HS-27A (cell line): ENCODE measurements at regions not wholly inside any gene's neighbourhood (a gene's known extent, or its start where the extent isn't known, plus 50 kb on each side); places are given as distances from the start of the nearest gene placed in this dataset.

Experiments used
- DNase-seq: peaks from one replicate; pipeline ENCODE4 v3.0.0-alpha.2; 2012; ENCODE audit warnings: low read depth, missing footprints

DNA sequence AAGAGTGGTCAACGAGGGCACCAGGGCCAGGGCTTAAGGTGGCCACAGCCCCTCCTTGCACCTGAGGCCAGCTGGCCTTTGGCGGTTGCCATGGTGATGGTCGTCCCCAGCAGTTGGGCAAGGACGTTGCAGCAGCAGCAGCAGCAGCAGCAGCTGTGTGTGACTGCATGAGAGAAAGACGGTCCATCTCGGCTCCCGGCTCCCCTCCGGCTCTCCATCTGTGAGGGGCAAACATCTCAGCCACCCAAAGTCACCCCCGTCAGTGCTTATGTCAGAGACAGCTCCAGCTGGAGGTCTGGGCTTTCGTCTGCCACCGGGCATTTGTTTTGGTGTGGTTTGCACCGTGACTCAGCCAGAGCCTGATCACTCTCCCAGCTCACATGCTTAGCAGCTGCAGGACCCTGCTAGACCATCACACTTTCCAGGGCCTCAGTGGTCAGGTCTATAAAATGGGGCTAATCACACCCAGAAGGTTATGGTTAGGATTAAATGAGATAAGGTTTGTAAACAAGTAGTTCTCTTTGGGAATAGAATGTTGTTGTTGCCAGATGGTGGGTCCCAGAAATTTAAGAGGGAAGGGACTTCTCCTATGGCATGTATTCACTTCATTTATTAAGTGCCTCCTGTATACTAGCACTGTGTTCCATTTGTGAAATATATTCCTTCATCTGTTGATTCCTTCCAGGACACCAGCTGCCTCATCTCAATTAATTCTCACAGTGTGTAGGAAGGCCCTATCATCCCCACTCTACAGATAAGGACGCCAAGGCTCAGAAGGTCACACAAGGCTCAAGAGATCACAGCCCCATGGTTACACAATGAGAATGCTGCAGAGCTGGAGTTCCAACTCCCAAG lies 212.6 kb upstream of the LHX5 start:
- no peak for DNase-seq

DNA sequence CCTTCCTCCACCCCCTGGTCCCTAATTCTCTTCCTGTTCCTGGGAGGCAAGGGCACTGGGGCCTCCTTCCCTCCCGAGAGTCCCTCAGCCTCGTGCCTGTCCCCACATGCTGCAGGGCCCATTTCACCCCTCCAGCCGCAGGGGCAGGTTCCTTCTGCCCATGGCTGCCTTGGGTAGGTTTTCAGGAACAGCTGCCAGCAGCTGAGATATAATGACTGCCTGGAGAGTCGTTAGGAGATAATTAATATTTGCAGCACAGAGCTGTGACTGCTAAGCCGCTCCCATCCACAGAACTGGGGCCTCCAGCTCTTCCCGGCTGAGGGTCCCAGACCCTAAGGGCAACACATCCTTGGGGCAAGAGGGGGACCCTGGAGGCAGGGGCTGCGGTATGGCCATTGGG lies 211.9 kb upstream of the LHX5 start:
- no peak for DNase-seq

DNA sequence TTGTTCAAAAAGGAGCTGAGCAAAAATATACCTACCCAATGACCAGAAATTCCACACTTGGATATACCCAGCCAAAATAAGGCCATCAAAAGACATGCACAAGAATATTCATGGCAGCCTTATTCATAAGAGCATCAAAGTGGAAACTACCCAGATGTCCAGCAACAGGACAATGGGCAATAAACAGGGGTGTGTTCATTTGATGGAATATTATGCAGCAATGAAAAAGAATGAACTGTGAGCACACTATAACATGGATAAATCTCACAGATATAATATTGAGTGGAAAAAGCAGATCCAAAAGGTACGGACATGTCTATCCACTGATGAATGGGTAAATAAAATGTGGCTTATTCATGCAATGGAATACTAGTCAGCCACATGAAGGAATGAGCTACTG lies 209.2 kb upstream of the LHX5 start:
- no peak for DNase-seq

DNA sequence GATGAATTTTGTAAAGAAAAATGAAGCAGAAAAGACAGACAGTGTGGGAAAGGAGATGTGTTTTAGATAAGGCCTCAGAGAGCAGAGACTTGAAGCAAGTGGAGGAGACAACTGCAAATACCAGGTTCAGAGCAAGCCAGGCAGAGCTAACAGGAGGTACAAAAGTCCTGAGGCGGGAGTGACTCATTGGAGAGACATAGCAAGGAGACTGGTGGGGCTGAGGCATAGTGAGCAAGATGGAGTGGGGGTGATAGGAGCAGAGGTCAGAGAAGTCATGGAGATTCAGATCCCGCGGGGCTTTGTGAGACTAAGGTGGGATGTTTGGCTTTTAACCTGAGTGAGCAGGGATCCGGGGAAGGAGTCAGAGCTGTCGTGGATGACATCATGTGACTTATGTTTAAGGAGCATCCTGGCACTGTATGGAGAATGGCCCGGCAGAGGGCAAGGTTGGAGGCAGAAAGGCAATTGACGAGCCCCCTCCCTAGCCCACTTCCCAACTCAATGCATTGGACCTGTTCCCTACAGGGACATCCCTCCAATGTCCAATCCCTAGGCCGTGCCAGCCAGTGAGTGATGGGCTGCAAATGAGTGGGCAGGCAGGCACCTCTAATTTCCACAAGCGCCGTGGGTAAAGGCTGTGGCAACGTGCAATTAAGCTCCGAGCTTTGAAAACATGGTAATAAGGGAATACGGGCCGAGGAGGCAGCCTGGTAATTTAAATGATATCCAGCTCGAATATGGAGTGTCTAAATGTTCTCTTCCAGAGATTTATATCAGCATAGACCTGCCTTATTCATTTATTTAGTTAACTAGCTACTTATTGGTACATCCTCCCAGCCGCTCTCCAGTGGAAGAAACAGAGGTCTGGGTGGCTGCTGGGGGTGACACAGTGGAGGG lies 206.8 kb upstream of the LHX5 start:
- no peak for DNase-seq

DNA sequence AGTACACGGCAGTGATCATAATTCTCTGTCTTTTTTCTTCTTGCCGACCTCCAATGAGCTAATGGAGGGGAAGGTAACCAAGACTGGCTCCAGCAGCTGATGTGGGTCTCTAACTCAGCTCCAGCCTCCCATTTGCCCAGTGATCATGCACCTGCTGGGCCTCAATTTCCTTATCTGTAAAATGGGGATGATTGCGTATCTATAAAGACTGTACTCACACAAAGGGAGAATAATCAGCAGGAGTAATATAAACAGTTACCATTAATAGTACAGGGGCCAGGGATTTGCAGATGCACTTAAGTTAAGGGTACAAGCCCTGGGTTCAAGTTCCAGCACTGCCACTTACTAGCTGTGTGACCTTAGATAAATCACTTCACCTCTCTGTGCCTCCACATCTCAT lies 204.9 kb upstream of the LHX5 start:
- no peak for DNase-seq

DNA sequence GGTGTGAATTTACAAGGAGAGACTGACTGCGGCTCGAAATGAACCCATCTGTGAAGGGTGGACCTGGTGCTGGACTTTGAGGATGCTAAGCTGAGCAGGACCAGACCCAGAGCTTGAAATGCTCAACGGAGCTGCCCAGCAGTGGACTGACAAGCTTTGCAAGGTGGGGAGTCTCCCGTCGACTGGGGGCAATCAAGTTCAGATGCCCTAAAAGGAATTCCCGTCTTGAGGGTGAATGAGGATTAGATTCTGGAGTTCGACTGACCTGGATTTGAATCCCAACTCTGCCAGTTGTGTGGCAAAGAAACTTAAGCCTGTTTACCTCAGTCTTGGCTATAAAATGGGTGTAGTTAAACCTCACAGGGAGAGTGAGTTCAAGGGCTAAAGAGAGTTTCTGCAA lies 204.4 kb upstream of the LHX5 start:
- DNase-seq: no peak

DNA sequence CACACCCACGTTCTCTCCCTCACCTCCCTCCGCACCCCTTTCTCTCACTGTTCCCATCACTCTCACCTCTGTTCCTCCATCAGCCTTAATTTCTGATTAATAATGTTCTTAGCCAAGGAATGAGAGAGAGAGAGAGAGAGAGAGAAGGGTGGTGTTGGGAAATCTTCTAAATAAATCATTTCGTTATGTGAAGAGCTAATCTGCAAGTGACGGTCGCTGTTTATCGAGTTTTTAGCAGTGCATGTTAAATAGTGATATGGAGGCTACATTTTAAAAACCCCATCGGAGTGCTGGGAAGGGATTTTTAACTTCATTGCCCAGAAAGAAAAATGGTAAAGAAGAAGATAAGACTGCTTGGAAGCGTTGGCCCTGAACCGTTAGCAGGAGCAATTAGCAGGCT lies 203.3 kb upstream of the LHX5 start:
- DNase-seq: no peak

DNA sequence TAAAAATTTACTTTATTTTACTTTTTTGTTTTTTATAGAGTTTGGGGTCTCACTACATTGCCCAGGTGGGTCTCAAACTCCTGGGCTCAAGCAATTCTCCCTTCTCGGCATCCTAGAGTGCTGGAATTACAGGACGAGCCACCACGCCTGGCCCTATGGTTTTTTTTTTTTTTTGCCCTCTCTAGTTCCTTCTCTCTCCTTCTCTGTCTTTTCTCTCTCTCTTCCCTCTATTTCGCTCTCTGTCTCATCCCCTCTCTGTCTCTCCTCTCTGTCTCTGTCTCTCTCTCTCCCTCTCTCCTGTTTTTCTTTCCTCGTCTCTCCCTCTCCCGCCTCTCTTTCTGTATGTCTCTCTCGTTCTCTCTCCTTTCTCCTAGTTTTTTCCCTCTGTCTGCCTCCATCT lies 202.6 kb upstream of the LHX5 start:
- DNase-seq: no peak

DNA sequence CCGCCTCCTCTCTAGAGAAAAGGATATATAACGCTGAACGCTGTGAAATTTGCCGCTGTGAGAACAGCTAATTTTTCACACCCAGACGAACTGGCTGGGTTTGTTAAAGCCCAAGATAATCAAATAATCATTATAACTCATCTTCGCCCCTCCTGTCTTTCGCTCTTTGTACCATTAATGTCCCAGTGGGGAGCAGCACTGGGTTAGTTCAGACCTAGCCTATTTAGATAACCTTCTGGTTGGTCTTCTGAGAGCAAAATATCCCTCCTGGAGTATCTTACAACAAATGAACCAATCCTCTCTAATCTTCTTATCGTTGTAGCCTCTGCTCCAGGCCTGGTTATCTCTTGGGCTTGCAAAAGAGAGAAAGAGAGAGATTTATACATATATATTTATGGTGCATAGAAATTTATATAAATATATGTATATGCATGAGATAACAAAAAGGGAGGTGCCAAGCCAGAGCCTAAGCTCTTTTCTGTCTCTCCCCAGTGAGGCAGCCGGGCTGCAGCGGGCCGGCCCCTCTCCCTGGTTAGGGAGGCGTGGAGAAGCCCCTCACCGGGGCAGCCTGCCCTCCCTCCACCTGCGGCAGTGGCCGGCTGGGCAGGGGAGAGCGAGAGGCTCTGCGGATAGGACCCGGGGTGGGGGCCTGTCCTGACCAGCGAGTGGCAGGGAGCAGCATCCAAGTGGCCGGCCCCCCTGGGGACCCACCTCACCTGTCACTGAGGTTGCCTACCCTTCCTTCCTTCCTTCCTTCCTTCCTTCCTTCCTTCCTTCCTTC lies 202.0 kb upstream of the LHX5 start:
- no peak for DNase-seq

DNA sequence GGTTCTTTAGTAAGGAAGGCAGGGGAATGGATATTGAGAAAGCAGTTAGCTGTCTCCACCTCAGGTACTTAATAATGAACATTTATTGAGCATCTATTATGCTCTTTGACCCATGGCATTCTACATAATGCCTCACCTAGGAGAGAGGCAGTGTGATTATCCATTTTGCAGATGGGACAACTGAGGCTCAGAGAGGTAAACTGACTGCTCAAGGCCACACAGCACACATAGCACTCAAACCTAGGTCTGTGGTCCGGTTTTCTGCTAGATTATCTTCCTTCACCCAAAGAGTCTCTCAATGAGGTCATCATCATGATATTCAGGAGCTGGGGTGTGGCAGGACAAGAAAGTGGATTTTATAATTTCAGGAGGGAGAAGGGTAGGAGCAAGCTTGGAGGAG lies 199.1 kb upstream of the LHX5 start:
- DNase-seq: no peak

DNA sequence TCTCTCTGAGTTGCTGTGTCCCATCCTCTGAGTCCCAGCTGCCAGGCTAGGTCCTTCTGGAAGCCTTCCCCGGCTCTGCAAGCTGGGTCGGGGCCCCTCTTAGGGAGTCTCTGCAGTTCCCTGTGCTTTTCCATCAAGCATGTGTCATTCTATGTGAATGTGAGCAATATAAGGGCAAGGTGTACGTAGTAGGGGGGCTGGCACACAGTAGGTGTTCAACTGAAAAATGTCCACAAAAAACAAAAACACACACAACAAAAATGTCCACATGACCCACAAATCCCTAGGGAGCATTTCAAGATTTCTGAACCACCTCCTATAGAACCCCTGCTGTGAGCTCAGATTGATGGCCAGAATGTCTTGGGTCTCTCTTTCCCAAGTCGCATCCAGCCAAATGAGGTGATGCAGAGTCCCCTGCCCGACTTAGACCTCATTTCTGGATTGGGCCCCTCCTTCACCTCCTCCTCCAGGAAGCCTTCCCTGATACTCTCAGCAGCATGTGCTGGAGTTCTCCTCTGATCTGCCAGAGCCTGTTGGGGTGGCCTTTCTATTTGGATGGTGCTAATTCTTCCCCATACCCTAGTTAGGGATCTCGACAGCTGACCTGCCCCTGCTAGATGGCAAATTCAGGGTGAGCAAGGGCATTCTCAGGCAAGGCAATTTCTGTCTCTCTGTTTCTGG lies 196.1 kb upstream of the LHX5 start:
- no peak for DNase-seq

DNA sequence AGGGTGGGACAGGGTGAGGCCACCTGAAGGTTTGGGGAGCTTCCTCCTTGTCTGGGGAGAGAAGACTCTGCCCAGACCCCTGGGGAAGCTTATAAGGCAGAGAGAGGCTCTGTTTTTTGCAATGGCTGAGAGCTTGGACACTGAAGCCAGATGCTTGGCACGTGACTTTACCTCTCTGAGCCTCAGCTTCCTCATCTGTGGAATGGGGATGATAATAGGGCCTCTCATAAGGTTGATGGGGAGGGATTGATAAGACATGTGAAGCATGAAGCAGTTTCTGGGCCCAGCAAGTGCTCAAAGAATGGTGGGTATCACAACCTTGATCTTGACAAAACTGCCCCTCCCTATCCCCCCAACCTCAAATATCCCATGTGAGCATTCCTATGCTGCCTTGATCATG lies 195.4 kb upstream of the LHX5 start:
- DNase-seq: no peak

DNA sequence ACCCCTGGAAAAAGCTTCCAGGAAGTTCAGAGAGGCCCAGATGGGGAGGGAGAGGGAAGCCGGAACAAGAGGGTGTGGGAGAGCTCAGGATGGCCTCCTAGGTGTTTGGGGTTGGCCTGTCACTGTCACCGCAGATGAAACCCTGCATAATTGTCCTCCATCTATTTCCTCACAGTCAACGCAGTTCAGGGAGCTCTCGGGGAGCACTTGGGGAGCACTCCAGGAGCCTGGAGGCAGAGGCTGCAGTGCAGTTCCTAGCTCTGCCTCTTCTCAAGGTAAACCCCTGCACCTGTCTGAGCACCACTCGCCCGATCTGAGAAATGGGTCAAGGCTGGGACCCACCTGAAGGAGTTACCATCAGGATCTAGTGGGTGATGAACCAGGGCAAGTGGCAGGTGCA lies 194.6 kb upstream of the LHX5 start:
- no peak for DNase-seq

DNA sequence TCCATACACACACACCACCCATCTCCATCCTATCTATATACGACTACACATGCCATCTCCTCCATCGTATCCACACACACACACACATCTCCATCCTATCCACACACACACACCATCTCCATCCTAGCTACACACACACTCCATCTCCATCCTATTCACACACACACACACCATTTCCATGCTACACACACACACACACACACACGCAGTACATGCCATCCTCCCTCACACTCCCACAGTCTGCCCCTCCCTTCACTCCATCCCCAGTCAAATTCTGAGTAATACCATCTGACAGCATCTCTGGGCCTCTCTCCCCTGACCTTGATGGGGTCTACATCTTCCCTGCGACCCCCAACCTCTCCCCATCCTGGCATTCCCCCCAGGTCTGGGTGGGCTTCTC lies 193.8 kb upstream of the LHX5 start:
- no peak for DNase-seq

DNA sequence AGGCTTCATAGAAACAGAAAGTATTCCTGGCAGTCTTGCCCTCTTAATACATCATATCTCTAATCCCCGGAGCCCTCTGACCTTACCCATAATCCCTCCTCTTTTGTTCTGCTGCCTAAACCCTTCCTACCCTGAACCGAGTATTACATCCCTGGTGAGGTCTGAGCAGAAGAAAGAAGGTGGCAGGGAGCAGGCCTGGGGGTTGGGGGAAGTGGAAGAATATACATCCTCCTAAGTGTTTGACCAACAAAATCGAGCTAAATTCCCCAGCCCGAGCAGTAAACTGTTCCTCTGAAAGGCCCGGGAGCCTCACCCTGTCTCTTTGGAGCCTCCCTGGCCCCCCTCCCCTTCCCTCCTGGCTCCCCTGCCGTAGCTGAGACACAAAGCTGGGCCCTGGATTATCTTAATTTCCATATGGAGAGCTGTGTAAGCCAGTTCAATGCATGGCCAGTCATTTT lies 192.6 kb upstream of the LHX5 start:
- no peak for DNase-seq

DNA sequence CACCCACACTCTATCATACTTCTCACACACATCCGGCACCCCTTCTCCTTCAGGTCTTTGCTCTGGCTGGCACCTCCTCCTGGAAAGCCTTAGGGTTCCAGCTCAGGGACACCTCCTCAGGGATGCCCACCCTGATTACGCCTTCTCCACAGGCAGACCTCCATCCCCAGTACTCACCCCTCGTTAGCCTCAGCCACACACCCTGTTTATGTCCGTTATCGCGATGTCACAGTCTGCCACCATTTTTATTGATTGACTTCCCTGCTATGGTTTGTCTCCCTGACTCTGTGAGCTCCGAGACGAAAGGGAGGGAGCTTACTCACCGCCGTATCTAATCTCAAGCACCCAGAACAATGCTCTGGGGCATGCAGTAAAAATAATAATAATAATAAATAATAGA lies 191.7 kb upstream of the LHX5 start:
- DNase-seq: no peak

DNA sequence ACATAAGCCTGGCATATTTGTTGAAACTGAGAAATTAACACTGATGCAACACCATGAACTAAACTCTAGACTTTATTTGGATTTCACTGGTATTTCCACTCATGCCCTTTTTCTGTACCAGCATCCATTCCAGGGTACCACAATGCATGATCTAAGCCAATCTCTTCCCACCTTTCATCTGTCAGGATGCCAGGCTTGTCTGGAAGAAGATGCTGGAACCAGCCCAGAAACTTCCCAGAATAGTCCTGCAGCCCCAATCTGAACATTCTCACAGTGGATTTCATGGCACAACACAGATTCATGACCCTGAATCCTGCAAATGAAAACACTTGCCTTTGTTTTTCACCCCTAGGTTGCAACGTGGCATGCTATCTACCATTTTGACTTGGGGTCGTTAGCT lies 189.3 kb upstream of the LHX5 start:
- no peak for DNase-seq

DNA sequence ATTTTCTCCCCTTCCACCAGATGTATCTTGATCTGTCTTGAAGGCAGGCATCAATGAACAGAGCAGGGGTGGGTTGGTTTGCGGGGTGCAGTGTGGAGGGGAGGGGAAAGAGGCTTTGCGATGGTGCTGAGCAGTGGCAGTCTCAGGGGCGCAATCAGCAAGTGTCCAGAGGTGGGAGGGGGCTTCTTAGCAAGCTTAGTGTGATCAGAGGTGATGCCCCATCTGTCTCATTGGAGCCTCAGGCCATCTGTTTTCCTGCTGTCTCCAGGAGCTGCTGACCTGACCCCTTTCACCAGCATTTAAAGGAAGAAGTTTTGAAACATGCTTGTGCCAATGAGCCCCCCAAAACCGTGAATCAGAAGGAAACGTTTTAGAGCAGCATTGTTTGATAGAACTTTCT lies 187.7 kb upstream of the LHX5 start:
- no peak for DNase-seq

DNA sequence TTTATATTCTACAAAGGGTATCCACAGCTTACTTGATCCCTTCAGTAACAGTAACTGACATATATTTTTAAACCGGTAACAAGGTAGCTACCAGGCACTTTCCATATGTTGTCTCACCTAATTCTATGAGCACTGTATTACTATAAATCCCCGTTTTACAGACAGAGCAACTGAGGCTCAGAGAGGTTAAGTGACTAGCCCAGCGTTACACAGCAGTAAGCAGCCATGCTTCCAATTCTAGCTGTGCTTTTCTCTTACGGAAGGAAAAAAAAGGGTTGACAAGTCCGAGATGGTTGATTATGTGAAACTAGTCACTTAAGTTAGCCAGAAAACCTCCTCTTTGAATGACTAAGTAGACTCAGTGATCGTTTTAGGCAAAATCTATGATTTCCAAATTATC lies 187.3 kb upstream of the LHX5 start:
- no peak for DNase-seq

DNA sequence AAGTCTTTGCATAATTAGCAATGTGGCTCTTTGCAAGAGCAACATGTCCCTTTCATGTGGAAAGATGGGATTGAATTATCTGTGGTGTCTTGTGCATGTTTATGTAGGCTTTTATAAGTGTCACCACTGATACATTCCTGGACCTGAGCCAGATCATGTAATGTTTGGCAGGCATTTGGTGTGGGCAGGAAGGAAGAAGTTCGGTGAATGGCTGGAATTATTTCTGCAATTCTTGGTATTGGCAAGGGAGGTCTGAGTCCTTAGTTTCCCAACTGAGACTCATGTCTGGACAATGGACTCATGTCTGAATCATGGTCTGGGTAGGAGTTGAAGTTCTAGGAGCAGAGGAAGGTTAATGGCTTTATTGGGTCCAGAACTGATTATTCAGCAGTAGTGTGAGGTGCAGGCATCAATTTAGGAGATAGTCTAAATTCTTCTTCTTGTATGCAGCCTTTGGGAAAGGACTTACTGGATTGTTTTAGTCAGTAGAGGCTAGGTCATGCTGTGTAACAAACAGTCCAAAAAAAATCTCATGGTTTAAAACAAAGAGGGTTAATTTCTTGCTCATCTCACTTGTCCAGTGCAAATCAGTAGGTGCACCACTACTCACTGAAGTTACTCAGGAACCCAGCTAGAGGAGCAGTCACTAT lies 186.5 kb upstream of the LHX5 start:
- peak; percentile 14 for DNase-seq

DNA sequence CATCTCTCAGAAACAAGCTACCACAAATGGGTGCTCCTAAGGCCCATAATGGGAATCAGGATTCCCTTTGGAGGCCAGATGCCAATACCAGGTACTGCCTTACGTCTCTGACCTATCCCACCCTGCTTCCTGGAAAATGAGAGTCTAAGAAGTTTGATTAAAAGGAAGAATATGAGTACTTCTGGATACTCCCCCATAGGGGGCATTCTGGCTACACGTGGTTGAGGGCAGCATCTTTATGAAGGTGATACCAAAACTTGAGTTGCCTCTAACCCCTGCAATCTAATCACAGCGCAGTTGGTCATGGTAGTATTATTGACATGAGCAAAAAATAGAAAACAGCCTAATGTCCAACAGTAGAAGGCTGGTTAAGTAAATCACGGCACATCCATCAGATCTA lies 184.2 kb upstream of the LHX5 start:
- DNase-seq: no peak
